ENCODE measurements at regions not wholly inside any gene's neighbourhood (a gene's known extent, or its start where the extent isn't known, plus 50 kb on each side); places are given as distances from the start of the nearest gene placed in this dataset.

GRCh38 chr3:76551739-76552138, 488.2 kb upstream of the ROBO2 start:
- no peak for TF ChIP-seq FOXM1 (IDR thresholded peaks at IDR 0.05; ENCODE audit: borderline replicate concordance, low read depth)
- TF ChIP-seq MAX (IDR thresholded peaks at IDR 0.05): no peak
- TF ChIP-seq YY1 (IDR thresholded peaks at IDR 0.05; ENCODE audit: low read depth): no peak
- TF ChIP-seq, protein P1, sequence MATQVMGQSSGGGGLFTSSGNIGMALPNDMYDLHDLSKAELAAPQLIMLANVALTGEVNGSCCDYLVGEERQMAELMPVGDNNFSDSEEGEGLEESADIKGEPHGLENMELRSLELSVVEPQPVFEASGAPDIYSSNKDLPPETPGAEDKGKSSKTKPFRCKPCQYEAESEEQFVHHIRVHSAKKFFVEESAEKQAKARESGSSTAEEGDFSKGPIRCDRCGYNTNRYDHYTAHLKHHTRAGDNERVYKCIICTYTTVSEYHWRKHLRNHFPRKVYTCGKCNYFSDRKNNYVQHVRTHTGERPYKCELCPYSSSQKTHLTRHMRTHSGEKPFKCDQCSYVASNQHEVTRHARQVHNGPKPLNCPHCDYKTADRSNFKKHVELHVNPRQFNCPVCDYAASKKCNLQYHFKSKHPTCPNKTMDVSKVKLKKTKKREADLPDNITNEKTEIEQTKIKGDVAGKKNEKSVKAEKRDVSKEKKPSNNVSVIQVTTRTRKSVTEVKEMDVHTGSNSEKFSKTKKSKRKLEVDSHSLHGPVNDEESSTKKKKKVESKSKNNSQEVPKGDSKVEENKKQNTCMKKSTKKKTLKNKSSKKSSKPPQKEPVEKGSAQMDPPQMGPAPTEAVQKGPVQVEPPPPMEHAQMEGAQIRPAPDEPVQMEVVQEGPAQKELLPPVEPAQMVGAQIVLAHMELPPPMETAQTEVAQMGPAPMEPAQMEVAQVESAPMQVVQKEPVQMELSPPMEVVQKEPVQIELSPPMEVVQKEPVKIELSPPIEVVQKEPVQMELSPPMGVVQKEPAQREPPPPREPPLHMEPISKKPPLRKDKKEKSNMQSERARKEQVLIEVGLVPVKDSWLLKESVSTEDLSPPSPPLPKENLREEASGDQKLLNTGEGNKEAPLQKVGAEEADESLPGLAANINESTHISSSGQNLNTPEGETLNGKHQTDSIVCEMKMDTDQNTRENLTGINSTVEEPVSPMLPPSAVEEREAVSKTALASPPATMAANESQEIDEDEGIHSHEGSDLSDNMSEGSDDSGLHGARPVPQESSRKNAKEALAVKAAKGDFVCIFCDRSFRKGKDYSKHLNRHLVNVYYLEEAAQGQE (IDR thresholded peaks at IDR 0.05; ENCODE audit: low read depth): no peak
- no peak for TF ChIP-seq USF1 (IDR thresholded peaks at IDR 0.05)
- TF ChIP-seq RAD21 (IDR thresholded peaks at IDR 0.05; ENCODE audit: low read depth): no peak
- no peak for TF ChIP-seq TEAD4 (IDR thresholded peaks at IDR 0.05)
- no peak for TF ChIP-seq CREB1 (IDR thresholded peaks at IDR 0.05; ENCODE audit: low read depth)
- no peak for TF ChIP-seq TAF1 (IDR thresholded peaks at IDR 0.05; ENCODE audit: low read depth)
- no peak for TF ChIP-seq TCF12 (IDR thresholded peaks at IDR 0.05; ENCODE audit: low read depth)
- no peak for TF ChIP-seq CEBPB (IDR thresholded peaks at IDR 0.05)
